Stimulated activated CD4-positive, alpha-beta T cell treated with anti-CD3 and anti-CD28 coated beads, Interleukin-1b, Interleukin-23, amount 100 ng/mL, for 48 hours (primary cell): ENCODE measurements at regions not wholly inside any gene's neighbourhood (a gene's known extent, or its start where the extent isn't known, plus 50 kb on each side); places are given as distances from the start of the nearest gene placed in this dataset.

Experiments used
- DNase-seq: peaks from one replicate; pipeline ENCODE4 v3.0.0-alpha.2; 2020

- DNase-seq: no peak
Observed at GRCh38 chr5:90185897-90186468, 223.6 kb downstream of the CETN3 start.

- DNase-seq: no peak
Observed at GRCh38 chr5:90184764-90185163, 224.8 kb downstream of the CETN3 start.

- DNase-seq: no peak
Observed at GRCh38 chr5:90182726-90183125, 226.8 kb downstream of the CETN3 start.

GRCh38 chr5:90174236-90174635, 235.3 kb downstream of the CETN3 start:
- DNase-seq: no peak

GRCh38 chr5:90173299-90174030, 236.1 kb downstream of the CETN3 start:
- no peak for DNase-seq

GRCh38 chr5:90171466-90171865, 238.1 kb downstream of the CETN3 start:
- DNase-seq: no peak

- no peak for DNase-seq
Observed at GRCh38 chr5:90170261-90170660, 239.3 kb downstream of the CETN3 start.

- DNase-seq: no peak
Observed at GRCh38 chr5:90169078-90169477, 240.5 kb downstream of the CETN3 start.

GRCh38 chr5:90168399-90168798, 241.2 kb downstream of the CETN3 start:
- DNase-seq: no peak

GRCh38 chr5:90166816-90167215, 242.7 kb downstream of the CETN3 start:
- no peak for DNase-seq

GRCh38 chr5:90162324-90162723, 247.2 kb downstream of the CETN3 start:
- DNase-seq: no peak

GRCh38 chr5:90161414-90161813, 248.1 kb downstream of the CETN3 start:
- no peak for DNase-seq

GRCh38 chr5:90158131-90158530, 251.4 kb downstream of the CETN3 start:
- DNase-seq: no peak

GRCh38 chr5:90153031-90153430, 256.5 kb downstream of the CETN3 start:
- DNase-seq: no peak

- no peak for DNase-seq
Observed at GRCh38 chr5:90144625-90145327, 264.8 kb downstream of the CETN3 start.

GRCh38 chr5:90142541-90142940, 267.0 kb downstream of the CETN3 start:
- no peak for DNase-seq

- DNase-seq: no peak
Observed at GRCh38 chr5:90141984-90142383, 267.6 kb downstream of the CETN3 start.

GRCh38 chr5:90136952-90137528, 272.5 kb downstream of the CETN3 start:
- no peak for DNase-seq

GRCh38 chr5:90135779-90136378, 273.7 kb downstream of the CETN3 start:
- no peak for DNase-seq

- DNase-seq: no peak
Observed at GRCh38 chr5:90134892-90135291, 274.7 kb downstream of the CETN3 start.

- no peak for DNase-seq
Observed at GRCh38 chr5:90134381-90134780, 275.2 kb downstream of the CETN3 start.

- no peak for DNase-seq
Observed at GRCh38 chr5:90133941-90134340, 275.6 kb downstream of the CETN3 start.

GRCh38 chr5:90131383-90132133, 278.0 kb downstream of the CETN3 start:
- no peak for DNase-seq
